ENCODE measurements at regions not wholly inside any gene's neighbourhood (a gene's known extent, or its start where the extent isn't known, plus 50 kb on each side); places are given as distances from the start of the nearest gene placed in this dataset.
"Not testable (repeated sequence)": the region's sequence is repeated elsewhere in the genome, so short reads cannot be mapped to it uniquely, and the experiment has no call there.

- TF ChIP-seq CTCF (IDR thresholded peaks at IDR 0.05; ENCODE audit: unreplicated experiment): no peak
- H3K9me3 Mint-ChIP-seq (ENCODE audit: unreplicated experiment): no peaks in the 10 kb centered on the region
- H3K4me1 Mint-ChIP-seq (ENCODE audit: unreplicated experiment): no peaks in the 10 kb centered on the region
- H3K36me3 Mint-ChIP-seq (ENCODE audit: low read depth, unreplicated experiment): no peaks in the 10 kb centered on the region
- H3K27me3 Mint-ChIP-seq (ENCODE audit: unreplicated experiment): no peaks in the 10 kb centered on the region
- H3K4me3 Mint-ChIP-seq (ENCODE audit: unreplicated experiment): no peak overlapping the region
- DNase-seq (ENCODE audit: low spot score): no peak
- H3K27ac Mint-ChIP-seq (ENCODE audit: unreplicated experiment): no peak overlapping the region
These were observed 89.7 kb upstream of the ANTXRL start for GRCh38 chr10:46197050-46197449.

DNA sequence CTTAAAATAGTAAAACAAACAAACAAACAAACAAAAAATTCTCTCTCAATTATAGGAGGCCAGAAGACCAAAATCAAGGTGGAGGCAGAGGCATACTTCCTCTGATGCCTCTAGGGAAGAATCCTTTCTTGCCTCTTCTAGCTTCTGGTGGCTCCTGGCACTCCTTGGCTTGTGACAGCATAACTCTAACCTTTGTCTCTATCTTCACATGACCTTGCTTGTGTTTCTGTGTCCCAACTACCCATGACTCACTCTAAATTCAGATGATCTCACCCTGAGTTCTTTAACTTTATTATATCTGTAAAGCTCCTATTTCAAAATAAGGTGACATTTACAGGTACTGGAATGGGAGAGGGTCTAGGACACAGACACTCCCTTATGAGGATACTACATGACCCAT lies 88.3 kb upstream of the ANTXRL start:
- Mint-ChIP-seq H3K36me3 (ENCODE audit: low read depth, unreplicated experiment) (no peaks in the 10 kb centered on the region), H3K9me3 (ENCODE audit: unreplicated experiment) (no peaks in the 10 kb centered on the region)

GRCh38 chr10:46202405-46202804 lies 84.4 kb upstream of the ANTXRL start:
- H3K36me3 Mint-ChIP-seq (ENCODE audit: low read depth, unreplicated experiment); H3K4me3 Mint-ChIP-seq (ENCODE audit: unreplicated experiment); H3K27me3 Mint-ChIP-seq (ENCODE audit: unreplicated experiment); H3K9me3 Mint-ChIP-seq (ENCODE audit: unreplicated experiment); H3K4me1 Mint-ChIP-seq (ENCODE audit: unreplicated experiment); H3K27ac Mint-ChIP-seq (ENCODE audit: unreplicated experiment); DNase-seq (ENCODE audit: low spot score): not testable (repeated sequence)

More for the DNA sequence above, 88.3 kb upstream of the ANTXRL start:
- H3K4me1 Mint-ChIP-seq (ENCODE audit: unreplicated experiment): no peaks in the 10 kb centered on the region
- no peaks in the 10 kb centered on the region for H3K27me3 Mint-ChIP-seq (ENCODE audit: unreplicated experiment)
- DNase-seq (ENCODE audit: low spot score): no peak
- no peak for TF ChIP-seq CTCF (IDR thresholded peaks at IDR 0.05; ENCODE audit: unreplicated experiment)
- H3K27ac Mint-ChIP-seq (ENCODE audit: unreplicated experiment): no peak overlapping the region
- no peak overlapping the region for H3K4me3 Mint-ChIP-seq (ENCODE audit: unreplicated experiment)

DNA sequence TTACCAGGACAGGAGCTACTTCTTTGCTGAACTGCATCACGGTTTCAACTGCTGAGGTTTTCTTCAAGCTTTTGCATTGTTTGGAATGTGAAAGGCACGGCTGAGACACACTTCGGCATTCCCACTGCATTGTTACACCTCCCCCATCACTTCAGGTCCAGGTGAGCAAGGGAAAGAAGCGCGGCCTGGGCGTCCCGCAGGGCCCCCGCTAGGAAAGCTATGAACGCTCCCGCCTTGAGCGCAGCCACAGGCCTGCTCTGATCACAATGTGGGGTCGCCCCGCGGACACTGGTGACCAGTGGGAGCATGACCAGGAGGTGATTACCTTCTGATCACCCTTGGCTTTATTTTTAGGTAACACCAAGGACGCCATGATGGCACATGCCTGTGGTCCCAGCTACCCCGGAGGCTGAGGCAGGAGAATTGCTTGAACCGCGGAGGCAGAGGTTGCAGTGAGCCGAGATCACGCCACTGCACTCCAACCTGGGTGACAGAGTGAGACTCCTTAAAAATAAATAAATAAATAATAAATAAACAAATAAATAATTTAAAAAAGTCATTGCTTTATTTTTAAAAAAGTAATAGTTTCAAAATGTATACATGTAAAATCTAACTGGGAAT lies 82.2 kb upstream of the ANTXRL start:
- H3K4me3 Mint-ChIP-seq (ENCODE audit: unreplicated experiment); DNase-seq (ENCODE audit: low spot score): not testable (repeated sequence)

DNA sequence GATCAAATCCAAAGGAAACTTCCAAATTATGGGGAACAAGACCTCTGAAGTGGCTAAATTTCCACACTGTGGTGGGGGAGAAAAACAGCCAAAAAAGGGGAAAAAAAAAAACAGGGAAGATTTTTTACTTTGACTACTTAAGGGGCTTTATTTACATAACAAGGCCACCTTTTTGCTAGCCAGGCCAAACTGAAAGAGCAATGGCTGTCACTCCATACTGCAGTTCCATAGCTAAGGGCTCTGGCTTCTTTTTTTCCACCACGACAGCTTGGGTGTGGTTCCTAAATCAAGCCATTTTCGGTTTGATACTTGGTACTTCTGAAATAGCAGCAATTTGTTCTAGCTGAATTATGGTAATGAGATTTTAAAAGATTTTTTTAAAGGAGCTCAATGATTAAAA lies 76.4 kb upstream of the ANTXRL start:
- H3K4me3 Mint-ChIP-seq (ENCODE audit: unreplicated experiment); H3K27me3 Mint-ChIP-seq (ENCODE audit: unreplicated experiment): not testable (repeated sequence)

More for the DNA sequence above, 82.2 kb upstream of the ANTXRL start:
- not testable (repeated sequence) for H3K9me3 Mint-ChIP-seq (ENCODE audit: unreplicated experiment); H3K36me3 Mint-ChIP-seq (ENCODE audit: low read depth, unreplicated experiment); H3K27ac Mint-ChIP-seq (ENCODE audit: unreplicated experiment); H3K27me3 Mint-ChIP-seq (ENCODE audit: unreplicated experiment); H3K4me1 Mint-ChIP-seq (ENCODE audit: unreplicated experiment)

GRCh38 chr10:46215426-46215825 lies 71.4 kb upstream of the ANTXRL start:
- no peak overlapping the region for H3K27ac Mint-ChIP-seq (ENCODE audit: unreplicated experiment)
- H3K4me3 Mint-ChIP-seq (ENCODE audit: unreplicated experiment): no peak overlapping the region
- DNase-seq (ENCODE audit: low spot score): no peak
- H3K9me3 Mint-ChIP-seq (ENCODE audit: unreplicated experiment): no peaks in the 10 kb centered on the region
- TF ChIP-seq CTCF (IDR thresholded peaks at IDR 0.05; ENCODE audit: unreplicated experiment): no peak
- peaks cover 14% of the 10 kb centered on the region for H3K27me3 Mint-ChIP-seq (ENCODE audit: unreplicated experiment)
- peaks cover 10% of the 10 kb centered on the region for H3K36me3 Mint-ChIP-seq (ENCODE audit: low read depth, unreplicated experiment)
- H3K4me1 Mint-ChIP-seq (ENCODE audit: unreplicated experiment): peaks cover 20% of the 10 kb centered on the region

More for the DNA sequence above, 76.4 kb upstream of the ANTXRL start:
- H3K9me3 Mint-ChIP-seq (ENCODE audit: unreplicated experiment); H3K27ac Mint-ChIP-seq (ENCODE audit: unreplicated experiment); H3K36me3 Mint-ChIP-seq (ENCODE audit: low read depth, unreplicated experiment); H3K4me1 Mint-ChIP-seq (ENCODE audit: unreplicated experiment); DNase-seq (ENCODE audit: low spot score): not testable (repeated sequence)
